Neural crest cell (in vitro differentiated cells): ENCODE measurements at regions not wholly inside any gene's neighbourhood (a gene's known extent, or its start where the extent isn't known, plus 50 kb on each side); places are given as distances from the start of the nearest gene placed in this dataset.
"Not testable (repeated sequence)": the region's sequence is repeated elsewhere in the genome, so short reads cannot be mapped to it uniquely, and the experiment has no call there.

ENCODE experiments used
- DNase-seq: peaks from one replicate; pipeline ENCODE4 v3.0.0; 2021; ENCODE audit warnings: low read depth, mixed read lengths, low spot score
- H3K27ac Mint-ChIP-seq: one replicate; pipeline ENCODE4 v1.8.0; 2021; ENCODE audit warnings: mild to moderate bottlenecking, mixed read lengths; ENCODE audit not compliant: unreplicated experiment
- H3K27me3 Mint-ChIP-seq: 2 replicates; pipeline ENCODE4 v1.8.0; 2021; ENCODE audit warnings: low read depth, mild to moderate bottlenecking, mixed read lengths
- H3K36me3 Mint-ChIP-seq: 2 replicates; pipeline ENCODE4 v1.8.0; 2021; ENCODE audit warnings: low read depth, mild to moderate bottlenecking, mixed read lengths
- H3K4me1 Mint-ChIP-seq: 2 replicates; pipeline ENCODE4 v1.8.0; 2021; ENCODE audit warnings: mixed read lengths
- H3K4me3 Mint-ChIP-seq: one replicate; pipeline ENCODE4 v1.8.0; 2021; ENCODE audit warnings: mild to moderate bottlenecking, mixed read lengths
- H3K9me3 Mint-ChIP-seq: 2 replicates; pipeline ENCODE4 v1.8.0; 2021; ENCODE audit warnings: mixed read lengths

GRCh38 chr9:42288865-42289229, 105.4 kb downstream of the SPATA31A6 start:
- H3K4me1 Mint-ChIP-seq = peaks cover 27% of the 10 kb centered on the region
- H3K27me3 Mint-ChIP-seq, H3K27ac Mint-ChIP-seq, DNase-seq, H3K4me3 Mint-ChIP-seq, H3K9me3 Mint-ChIP-seq, H3K36me3 Mint-ChIP-seq: not testable (repeated sequence)

- peaks cover 11% of the 10 kb centered on the region for H3K36me3 Mint-ChIP-seq
- H3K4me3 Mint-ChIP-seq, H3K4me1 Mint-ChIP-seq, H3K27me3 Mint-ChIP-seq, DNase-seq, H3K9me3 Mint-ChIP-seq, H3K27ac Mint-ChIP-seq: not testable (repeated sequence)
Measured at GRCh38 chr9:42300124-42300523, 116.7 kb downstream of the SPATA31A6 start.

GRCh38 chr9:42306625-42307024, 123.2 kb downstream of the SPATA31A6 start:
- H3K4me3 Mint-ChIP-seq = peak overlapping the region; percentile 80
- H3K9me3 Mint-ChIP-seq = not testable (repeated sequence)

GRCh38 chr9:42307449-42307848, 124.0 kb downstream of the SPATA31A6 start:
- H3K4me3 Mint-ChIP-seq, H3K27me3 Mint-ChIP-seq, DNase-seq, H3K36me3 Mint-ChIP-seq, H3K9me3 Mint-ChIP-seq: not testable (repeated sequence)
- peaks cover 24% of the 10 kb centered on the region for H3K4me1 Mint-ChIP-seq
- H3K27ac Mint-ChIP-seq = peak overlapping the region; percentile 57

More at GRCh38 chr9:42306625-42307024, 123.2 kb downstream of the SPATA31A6 start:
- Mint-ChIP-seq H3K27ac (peak overlapping the region; percentile 99), H3K4me1 (peaks cover 24% of the 10 kb centered on the region)
- not testable (repeated sequence) for H3K27me3 Mint-ChIP-seq, H3K36me3 Mint-ChIP-seq
- peak; percentile 12 for DNase-seq

- H3K27me3 Mint-ChIP-seq, DNase-seq, H3K9me3 Mint-ChIP-seq, H3K36me3 Mint-ChIP-seq, H3K4me3 Mint-ChIP-seq, H3K27ac Mint-ChIP-seq: not testable (repeated sequence)
- peaks cover 20% of the 10 kb centered on the region for H3K4me1 Mint-ChIP-seq
Measured at GRCh38 chr9:42310972-42311371, 127.5 kb downstream of the SPATA31A6 start.

- not testable (repeated sequence) for H3K27ac Mint-ChIP-seq, DNase-seq, H3K4me3 Mint-ChIP-seq, H3K9me3 Mint-ChIP-seq, H3K4me1 Mint-ChIP-seq, H3K36me3 Mint-ChIP-seq, H3K27me3 Mint-ChIP-seq
Measured at GRCh38 chr9:42316026-42316425, 132.6 kb downstream of the SPATA31A6 start.

- H3K4me1 Mint-ChIP-seq, H3K36me3 Mint-ChIP-seq, H3K27ac Mint-ChIP-seq, H3K27me3 Mint-ChIP-seq, H3K9me3 Mint-ChIP-seq, DNase-seq, H3K4me3 Mint-ChIP-seq: not testable (repeated sequence)
Measured at GRCh38 chr9:42317677-42318076, 134.2 kb downstream of the SPATA31A6 start.

GRCh38 chr9:42323084-42323809, 139.8 kb downstream of the SPATA31A6 start:
- not testable (repeated sequence) for H3K4me3 Mint-ChIP-seq, DNase-seq, H3K27me3 Mint-ChIP-seq, H3K27ac Mint-ChIP-seq, H3K36me3 Mint-ChIP-seq, H3K9me3 Mint-ChIP-seq
- H3K4me1 Mint-ChIP-seq = peaks cover 23% of the 10 kb centered on the region

GRCh38 chr9:42325142-42325541, 141.7 kb downstream of the SPATA31A6 start:
- H3K27ac Mint-ChIP-seq, H3K4me3 Mint-ChIP-seq, H3K27me3 Mint-ChIP-seq, H3K9me3 Mint-ChIP-seq, H3K36me3 Mint-ChIP-seq, DNase-seq: not testable (repeated sequence)
- H3K4me1 Mint-ChIP-seq = peaks cover 25% of the 10 kb centered on the region

- not testable (repeated sequence) for H3K9me3 Mint-ChIP-seq, H3K4me3 Mint-ChIP-seq, H3K36me3 Mint-ChIP-seq, H3K27me3 Mint-ChIP-seq, DNase-seq, H3K27ac Mint-ChIP-seq
- H3K4me1 Mint-ChIP-seq = peaks cover 26% of the 10 kb centered on the region
Measured at GRCh38 chr9:42325561-42325960, 142.1 kb downstream of the SPATA31A6 start.

GRCh38 chr9:42326482-42326881, 143.0 kb downstream of the SPATA31A6 start:
- not testable (repeated sequence) for H3K27ac Mint-ChIP-seq, DNase-seq, H3K27me3 Mint-ChIP-seq, H3K9me3 Mint-ChIP-seq, H3K36me3 Mint-ChIP-seq, H3K4me3 Mint-ChIP-seq
- peaks cover 26% of the 10 kb centered on the region for H3K4me1 Mint-ChIP-seq

- not testable (repeated sequence) for DNase-seq, H3K4me3 Mint-ChIP-seq, H3K27me3 Mint-ChIP-seq
Measured at GRCh38 chr9:42335342-42335741, 151.9 kb downstream of the SPATA31A6 start.

GRCh38 chr9:42335984-42336657, 152.7 kb downstream of the SPATA31A6 start:
- not testable (repeated sequence) for H3K36me3 Mint-ChIP-seq, H3K4me3 Mint-ChIP-seq, H3K9me3 Mint-ChIP-seq, DNase-seq, H3K27me3 Mint-ChIP-seq, H3K4me1 Mint-ChIP-seq, H3K27ac Mint-ChIP-seq

More at GRCh38 chr9:42335342-42335741, 151.9 kb downstream of the SPATA31A6 start:
- not testable (repeated sequence) for H3K4me1 Mint-ChIP-seq, H3K36me3 Mint-ChIP-seq, H3K27ac Mint-ChIP-seq, H3K9me3 Mint-ChIP-seq

GRCh38 chr9:42338275-42338674, 154.8 kb downstream of the SPATA31A6 start:
- H3K4me3 Mint-ChIP-seq, H3K27ac Mint-ChIP-seq, H3K36me3 Mint-ChIP-seq, H3K4me1 Mint-ChIP-seq, H3K27me3 Mint-ChIP-seq, DNase-seq, H3K9me3 Mint-ChIP-seq: not testable (repeated sequence)
